Activated CD4-positive, alpha-beta T cell treated with anti-CD3 and anti-CD28 coated beads, Interleukin-10, Interleukin-2, amounts not matched to agents 100 ng/mL and 50 ng/mL, durations not matched to agents 16 hours and 8 hours (primary cell): ENCODE measurements at regions not wholly inside any gene's neighbourhood (a gene's known extent, or its start where the extent isn't known, plus 50 kb on each side); places are given as distances from the start of the nearest gene placed in this dataset.

Experiments used
- DNase-seq: peaks from one replicate; pipeline ENCODE4 v3.0.0-alpha.2; 2020

DNA sequence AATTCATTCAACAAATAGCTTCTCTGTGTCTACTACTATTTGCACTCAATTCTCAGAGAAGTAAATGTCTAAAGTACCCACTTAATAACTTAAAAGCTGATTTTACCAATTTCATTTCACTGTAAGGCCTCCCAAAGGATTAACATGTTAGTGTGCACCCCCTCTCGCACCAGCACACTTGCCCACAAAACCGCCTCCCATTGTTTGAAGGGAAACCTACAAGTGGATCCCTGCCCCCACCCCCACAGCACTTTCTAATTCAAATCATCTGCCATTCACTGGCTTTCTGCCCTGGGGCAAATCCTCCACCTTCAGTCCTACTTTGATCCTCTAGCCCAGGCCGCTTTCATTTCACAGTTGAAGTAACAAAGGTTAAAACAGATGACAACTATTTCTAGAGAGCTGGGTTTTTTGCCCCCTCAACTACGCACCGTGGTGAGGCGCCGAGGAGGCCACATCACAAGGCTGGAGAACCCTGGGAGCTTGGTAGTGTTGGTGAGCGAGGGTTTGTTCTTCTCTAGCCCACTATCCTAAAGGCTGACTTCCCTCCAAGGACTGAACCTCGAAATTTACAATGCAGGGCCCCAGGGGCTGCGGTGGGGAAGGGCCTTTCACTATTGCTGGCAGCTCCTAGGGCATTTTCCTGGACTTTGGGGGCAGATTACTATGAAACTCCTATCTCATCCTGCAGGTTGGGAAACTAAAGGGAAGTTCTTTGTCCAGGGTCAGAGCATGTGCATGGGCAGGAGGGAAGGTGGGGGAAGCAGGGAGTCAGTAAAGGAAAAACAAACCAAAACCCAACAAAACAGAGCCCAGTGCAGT, 517.4 kb upstream of the ZMIZ1 start:
- no peak for DNase-seq

GRCh38 chr10:78552261-78552811, 516.4 kb upstream of the ZMIZ1 start:
- no peak for DNase-seq

DNA sequence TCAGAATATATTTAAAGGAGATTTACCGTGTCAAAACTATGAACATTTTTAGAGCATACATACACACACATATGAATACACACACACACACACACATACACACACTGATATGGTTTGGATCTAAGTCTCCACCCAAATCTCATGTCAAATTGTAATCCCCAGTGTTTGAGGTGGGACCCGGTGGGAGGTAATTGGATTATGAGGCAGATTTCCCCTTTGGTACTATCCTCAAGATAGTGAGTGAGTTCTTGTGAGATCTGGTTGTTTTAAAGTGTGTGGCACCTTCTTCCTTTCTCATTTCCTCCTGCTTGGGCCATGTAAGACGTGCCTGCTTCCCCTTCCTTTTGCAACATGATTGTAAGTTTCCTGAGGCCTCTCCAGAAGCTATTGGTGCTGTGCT, 515.0 kb upstream of the ZMIZ1 start:
- no peak for DNase-seq

DNA sequence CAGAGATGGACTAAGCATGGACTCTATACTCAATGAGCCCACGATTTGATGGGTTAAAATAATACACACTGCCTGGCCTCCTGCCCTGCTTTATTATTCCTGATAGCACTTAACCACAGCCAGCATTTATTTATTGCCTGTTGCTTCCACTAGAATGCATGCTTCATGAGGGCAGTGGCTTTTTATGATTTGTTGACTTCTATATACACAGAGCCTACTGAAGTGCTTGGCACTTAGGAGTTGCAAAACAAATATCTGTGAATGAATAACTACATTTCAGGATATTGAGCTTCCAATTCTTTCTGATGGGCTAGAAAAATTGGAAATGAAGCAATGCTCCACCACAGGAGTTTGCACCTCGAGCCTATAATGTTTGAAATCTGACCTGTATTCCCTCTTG, 513.6 kb upstream of the ZMIZ1 start:
- DNase-seq: no peak

DNA sequence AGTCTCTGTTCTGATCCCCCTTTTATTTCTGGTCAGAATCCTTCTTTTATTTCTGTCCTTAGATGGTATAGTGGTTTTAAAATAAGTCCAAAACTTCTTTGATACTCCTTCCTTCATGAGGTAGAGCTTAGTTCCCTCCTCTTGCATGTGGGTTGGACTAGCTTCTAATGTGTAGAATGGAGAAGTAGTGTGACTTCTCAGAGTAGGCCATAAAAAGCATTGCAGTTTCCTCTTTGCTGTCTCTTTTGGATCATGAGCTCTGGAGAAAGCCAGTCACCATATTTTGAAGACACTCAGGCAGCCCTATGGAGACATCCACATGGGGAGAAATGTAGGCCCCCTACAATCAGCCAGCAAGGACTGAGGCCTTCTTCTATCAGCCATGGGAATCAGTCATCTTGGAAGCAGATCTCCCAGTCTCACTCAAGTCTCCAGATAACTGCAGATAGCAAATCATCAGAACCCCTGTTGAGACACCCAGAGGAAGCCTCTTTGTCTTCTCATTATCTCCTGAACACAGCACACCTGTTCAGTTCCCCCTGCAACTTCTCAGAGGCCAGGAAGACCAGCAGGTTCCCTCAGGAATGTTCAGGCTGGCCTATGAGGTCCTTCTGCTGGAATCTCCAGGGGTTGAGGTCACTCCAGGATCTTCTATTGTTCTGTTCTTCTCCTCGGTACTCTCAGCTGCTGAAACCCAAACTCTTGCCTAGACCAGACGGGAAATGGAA, 511.9 kb upstream of the ZMIZ1 start:
- DNase-seq: no peak

- DNase-seq: no peak
Observed at GRCh38 chr10:78557433-78557925, 511.3 kb upstream of the ZMIZ1 start.

GRCh38 chr10:78559661-78560340, 509.0 kb upstream of the ZMIZ1 start:
- DNase-seq: no peak

DNA sequence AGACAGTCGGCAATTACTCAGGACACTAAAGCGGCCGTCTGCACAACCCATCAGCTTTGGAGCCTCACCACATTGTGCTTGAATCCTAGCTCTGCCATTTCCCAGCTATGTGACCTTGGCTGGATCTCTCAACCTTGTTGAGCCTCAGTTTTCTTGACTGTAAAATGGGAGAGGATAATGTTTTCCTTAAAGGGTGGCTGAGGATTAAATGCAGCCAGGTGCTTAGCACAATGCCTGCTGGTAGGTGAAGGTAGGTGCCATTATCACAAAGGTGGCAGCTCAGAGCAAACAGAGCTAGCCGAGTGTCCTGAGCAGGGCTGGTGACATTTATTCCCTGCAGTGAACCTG, 508.5 kb upstream of the ZMIZ1 start:
- DNase-seq: no peak

GRCh38 chr10:78563314-78563713, 505.5 kb upstream of the ZMIZ1 start:
- no peak for DNase-seq

- no peak for DNase-seq
Observed at GRCh38 chr10:78565841-78566240, 502.9 kb upstream of the ZMIZ1 start.

- no peak for DNase-seq
Observed at GRCh38 chr10:78566284-78567111, 502.3 kb upstream of the ZMIZ1 start.

DNA sequence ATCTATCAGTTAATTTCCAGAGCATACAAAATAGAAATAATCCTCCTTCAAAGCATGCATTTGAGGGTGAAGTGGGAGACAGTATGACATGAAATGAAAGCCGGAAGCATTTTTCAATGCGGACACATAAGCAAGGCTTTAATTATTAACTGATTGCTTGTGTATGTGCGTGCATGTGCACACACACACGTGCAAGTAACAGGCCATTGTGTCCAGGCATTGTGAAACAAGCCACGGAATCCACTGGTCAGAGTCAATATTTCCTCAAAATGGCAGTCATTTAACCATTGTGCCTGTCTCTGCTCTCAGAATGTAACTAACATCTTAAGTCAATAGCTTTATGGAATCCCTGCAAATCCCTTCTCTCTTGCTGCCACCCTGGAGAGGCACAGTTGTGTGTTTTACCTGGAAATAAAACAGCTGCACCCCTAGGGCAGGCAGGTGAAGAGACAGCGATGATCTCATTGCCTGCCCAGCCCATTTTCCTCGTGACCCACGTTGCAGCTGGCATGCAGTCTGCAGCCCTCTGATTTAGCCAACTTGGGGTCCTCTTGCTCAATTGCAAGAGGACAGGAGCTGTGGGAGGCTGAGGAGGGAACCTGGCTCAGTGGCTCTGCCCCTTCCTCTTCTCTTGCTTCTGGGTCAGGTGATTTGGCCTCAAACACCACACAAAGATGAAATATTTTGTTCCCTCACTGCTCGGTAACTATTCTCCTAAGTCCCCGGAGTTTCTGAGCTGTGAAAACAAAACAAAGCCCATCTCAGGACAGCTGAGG, 500.9 kb upstream of the ZMIZ1 start:
- DNase-seq: no peak

GRCh38 chr10:78568620-78569019, 500.1 kb upstream of the ZMIZ1 start:
- DNase-seq: no peak

DNA sequence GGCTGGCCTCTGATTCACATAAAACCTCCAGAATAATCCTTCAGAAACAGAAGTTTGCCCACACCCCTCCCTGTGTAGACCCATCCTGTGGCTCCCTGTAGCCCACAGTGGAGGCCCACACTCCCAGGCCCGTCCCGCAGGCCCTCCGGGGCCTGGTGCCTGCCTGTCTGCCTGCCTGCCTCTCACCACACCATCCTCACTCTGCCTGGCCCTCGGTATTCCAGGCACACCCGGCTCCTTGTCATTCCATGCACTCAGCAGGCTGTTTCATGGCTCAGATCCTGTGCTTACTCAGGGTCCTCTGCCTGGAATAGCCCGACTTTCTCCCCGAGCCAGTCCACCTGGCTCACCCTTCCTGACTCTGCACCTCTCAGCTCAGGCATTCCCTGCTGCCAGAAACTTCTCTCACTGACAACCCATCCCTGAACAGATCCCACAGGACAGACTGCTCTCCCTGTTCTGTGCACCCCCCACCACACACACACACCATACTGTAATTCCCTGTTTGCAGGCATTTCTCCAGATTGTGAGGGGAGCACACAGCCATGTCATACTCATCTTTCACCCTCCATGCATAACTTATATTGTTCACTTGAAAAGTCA, 498.0 kb upstream of the ZMIZ1 start:
- DNase-seq: no peak

DNA sequence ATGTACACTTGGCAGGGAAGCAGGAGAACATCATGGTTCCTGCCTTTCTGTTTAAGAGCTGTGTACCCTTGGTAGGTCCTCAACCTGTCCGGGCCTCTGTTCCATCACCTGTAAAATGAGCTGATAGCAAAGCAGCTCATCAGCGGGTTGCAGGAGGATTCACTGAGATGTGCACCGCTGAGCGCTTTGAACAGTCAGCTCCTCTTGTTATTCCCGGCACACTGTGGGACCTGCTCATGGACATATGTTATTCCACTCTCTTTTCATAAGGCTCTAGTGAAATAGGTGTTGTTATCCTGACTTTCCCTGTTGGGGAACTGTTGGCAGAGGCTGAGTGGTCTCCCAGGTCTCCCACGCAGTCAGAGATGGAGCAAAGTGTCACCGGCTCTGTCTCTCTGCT, 497.5 kb upstream of the ZMIZ1 start:
- no peak for DNase-seq

DNA sequence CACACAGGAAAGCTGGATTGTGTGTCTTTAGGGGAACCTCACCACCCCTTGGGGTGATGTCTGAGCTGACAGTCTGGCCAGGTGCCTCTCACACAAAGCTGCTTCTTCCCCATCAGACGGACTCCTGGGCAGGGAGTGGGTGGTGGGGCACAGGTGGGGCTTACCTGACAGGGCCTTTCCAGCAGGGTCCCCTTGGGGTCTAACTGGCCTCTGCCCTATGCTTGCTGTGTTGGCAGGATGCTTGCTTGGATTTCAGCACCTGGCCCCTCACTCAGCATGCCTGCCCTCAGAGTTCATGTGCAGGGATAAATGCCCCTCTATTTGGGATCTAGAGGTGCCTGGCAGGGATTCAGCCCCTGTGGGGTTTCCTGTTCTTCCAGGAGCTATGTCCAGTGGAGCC, 496.9 kb upstream of the ZMIZ1 start:
- DNase-seq: no peak

GRCh38 chr10:78572565-78572964, 496.2 kb upstream of the ZMIZ1 start:
- no peak for DNase-seq

DNA sequence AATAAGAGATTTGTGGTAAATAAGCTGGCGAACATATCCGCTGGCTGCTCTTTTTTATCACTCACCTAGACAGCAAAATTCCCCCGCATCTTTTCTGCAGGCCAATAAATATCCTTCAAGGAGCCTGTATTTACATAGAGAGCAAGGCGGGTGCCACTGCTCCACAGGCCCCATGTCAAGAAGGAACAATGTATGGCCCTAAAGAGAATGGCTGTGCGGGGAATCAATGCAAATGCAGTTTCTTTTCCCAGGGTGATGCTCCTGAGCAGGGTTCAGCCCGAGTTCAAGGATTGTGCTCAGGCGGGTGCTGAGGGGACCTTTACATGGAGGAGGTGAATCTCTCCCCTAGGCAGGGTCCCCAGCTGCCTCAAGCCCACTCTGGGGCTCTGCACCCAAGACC, 494.2 kb upstream of the ZMIZ1 start:
- no peak for DNase-seq

DNA sequence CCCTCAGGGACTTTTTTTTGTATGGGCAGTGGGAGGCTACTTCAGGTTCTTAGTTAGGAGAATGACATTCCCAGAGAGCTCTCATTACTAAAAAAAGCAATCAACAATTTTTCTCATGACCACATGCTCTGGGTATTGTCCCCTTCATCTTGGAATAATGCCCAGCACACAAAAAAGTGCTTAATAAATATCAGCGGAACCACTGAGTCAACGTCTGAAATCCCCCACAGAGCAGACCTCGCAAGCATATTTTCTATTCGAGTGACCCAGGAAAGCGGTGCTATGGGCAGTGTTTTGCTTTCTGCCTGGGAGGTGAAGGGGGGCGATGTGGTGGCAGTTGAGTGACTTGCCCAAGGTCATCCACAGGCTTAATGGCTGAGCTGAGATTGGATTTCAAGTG, 493.4 kb upstream of the ZMIZ1 start:
- no peak for DNase-seq

DNA sequence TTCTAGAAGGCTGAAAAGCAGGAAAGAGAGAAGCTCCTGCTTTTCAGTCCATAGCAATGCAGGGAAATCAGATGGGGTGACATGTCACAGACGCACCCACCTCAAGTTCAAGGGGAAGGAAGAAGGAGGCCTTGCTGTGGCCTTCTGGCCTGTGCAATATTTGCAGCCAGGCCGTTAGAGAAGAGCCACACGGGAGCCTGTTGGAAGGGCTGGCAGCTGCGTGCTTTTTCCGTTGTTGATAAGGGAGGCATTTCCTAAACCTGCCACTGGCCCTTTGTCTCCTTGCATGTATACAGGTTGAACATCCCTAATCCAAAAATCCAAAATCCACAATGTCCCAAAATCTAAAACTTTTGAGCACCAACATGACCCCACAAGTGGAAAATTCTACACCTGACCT, 492.5 kb upstream of the ZMIZ1 start:
- DNase-seq: no peak

DNA sequence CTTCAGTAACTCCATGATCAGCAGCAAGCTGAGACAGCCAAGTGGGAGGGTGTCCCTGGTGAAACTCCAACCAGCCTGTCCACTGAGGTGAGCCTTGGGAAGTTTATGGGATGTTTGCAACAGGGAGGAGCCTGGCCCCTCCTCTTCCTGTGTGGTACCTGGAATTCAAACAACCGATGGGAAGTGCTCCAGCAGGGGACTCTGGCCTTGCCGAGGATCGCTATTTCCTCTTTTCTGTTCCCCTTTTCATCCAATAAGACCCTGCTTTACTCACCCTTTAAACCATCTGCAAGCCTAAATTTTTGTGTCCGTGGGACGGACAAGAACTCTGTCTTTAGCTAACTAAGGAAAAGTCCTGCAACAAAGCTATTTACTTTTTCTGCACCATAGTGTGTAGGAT, 491.1 kb upstream of the ZMIZ1 start:
- DNase-seq: no peak
